GM18505 (cell line): ENCODE measurements at regions not wholly inside any gene's neighbourhood (a gene's known extent, or its start where the extent isn't known, plus 50 kb on each side); places are given as distances from the start of the nearest gene placed in this dataset.

Source experiments
- ATAC-seq: cut with Tn5 transposase; IDR thresholded peaks from one replicate; pipeline ENCODE4 v1.9.1; 2021; ENCODE audit not compliant: unreplicated experiment
- POLR2A ChIP-seq: IDR thresholded peaks from 4 replicates; pipeline ENCODE4 v1.6.1; 2011; ENCODE audit warnings: borderline replicate concordance; ENCODE audit not compliant: insufficient read depth, insufficient read length; ENCODE audit errors: extremely low read depth

- no peak for TF ChIP-seq POLR2A
- ATAC-seq, result no peak
These were observed 84.4 kb upstream of the ALDH1B1 start for GRCh38 chr9:38308136-38308535.

- no peak for TF ChIP-seq POLR2A
- no peak for ATAC-seq
These were observed 85.6 kb upstream of the ALDH1B1 start for GRCh38 chr9:38306899-38307298.

GRCh38 chr9:38305582-38305981, 86.9 kb upstream of the ALDH1B1 start:
- TF ChIP-seq POLR2A, result no peak
- ATAC-seq, result no peak

GRCh38 chr9:38301376-38302106, 91.0 kb upstream of the ALDH1B1 start:
- TF ChIP-seq POLR2A, result no peak
- no peak for ATAC-seq

GRCh38 chr9:38299856-38300255, 92.6 kb upstream of the ALDH1B1 start:
- no peak for TF ChIP-seq POLR2A
- ATAC-seq, result no peak

- no peak for ATAC-seq
These were observed 93.6 kb upstream of the ALDH1B1 start for GRCh38 chr9:38298904-38299303.

GRCh38 chr9:38298503-38298902, 94.0 kb upstream of the ALDH1B1 start:
- TF ChIP-seq POLR2A, result no peak
- no peak for ATAC-seq

More at GRCh38 chr9:38298904-38299303, 93.6 kb upstream of the ALDH1B1 start:
- TF ChIP-seq POLR2A, result no peak

GRCh38 chr9:38296807-38297206, 95.7 kb upstream of the ALDH1B1 start:
- no peak for ATAC-seq

GRCh38 chr9:38295764-38296163, 96.7 kb upstream of the ALDH1B1 start:
- no peak for ATAC-seq
- no peak for TF ChIP-seq POLR2A

More at GRCh38 chr9:38296807-38297206, 95.7 kb upstream of the ALDH1B1 start:
- TF ChIP-seq POLR2A, result no peak

GRCh38 chr9:38294220-38294960, 98.1 kb upstream of the ALDH1B1 start:
- no peak for ATAC-seq
- no peak for TF ChIP-seq POLR2A

GRCh38 chr9:38293022-38293421, 99.5 kb upstream of the ALDH1B1 start:
- no peak for TF ChIP-seq POLR2A

GRCh38 chr9:38292480-38292879, 100.0 kb upstream of the ALDH1B1 start:
- no peak for ATAC-seq
- no peak for TF ChIP-seq POLR2A

More at GRCh38 chr9:38293022-38293421, 99.5 kb upstream of the ALDH1B1 start:
- no peak for ATAC-seq

- TF ChIP-seq POLR2A, result no peak
- no peak for ATAC-seq
These were observed 102.6 kb upstream of the ALDH1B1 start for GRCh38 chr9:38289866-38290245.
